GM21619 (cell line): ENCODE measurements at regions not wholly inside any gene's neighbourhood (a gene's known extent, or its start where the extent isn't known, plus 50 kb on each side); places are given as distances from the start of the nearest gene placed in this dataset.
"Not testable (repeated sequence)": the region's sequence is repeated elsewhere in the genome, so short reads cannot be mapped to it uniquely, and the experiment has no call there.

Source experiments
- ATAC-seq: cut with Tn5 transposase; IDR thresholded peaks from one replicate; pipeline ENCODE4 v1.9.1; 2021; ENCODE audit not compliant: unreplicated experiment

GRCh38 chr3:43236008-43236407, 50.3 kb upstream of the SNRK start:
- no peak for ATAC-seq

GRCh38 chr3:43233062-43233461, 53.3 kb upstream of the SNRK start:
- no peak for ATAC-seq

- no peak for ATAC-seq
Observed at GRCh38 chr3:43231276-43232000, 54.9 kb upstream of the SNRK start.

GRCh38 chr3:43229865-43230264, 56.5 kb upstream of the SNRK start:
- not testable (repeated sequence) for ATAC-seq

- ATAC-seq, result not testable (repeated sequence)
Observed at GRCh38 chr3:43227685-43228084, 58.7 kb upstream of the SNRK start.

- no peak for ATAC-seq
Observed at GRCh38 chr3:43224405-43225073, 61.8 kb upstream of the SNRK start.

- no peak for ATAC-seq
Observed at GRCh38 chr3:43223670-43224364, 62.5 kb upstream of the SNRK start.

- no peak for ATAC-seq
Observed at GRCh38 chr3:43222590-43222989, 63.8 kb upstream of the SNRK start.

GRCh38 chr3:43221076-43221475, 65.3 kb upstream of the SNRK start:
- ATAC-seq, result no peak

- no peak for ATAC-seq
Observed at GRCh38 chr3:43219616-43220015, 66.7 kb upstream of the SNRK start.

- no peak for ATAC-seq
Observed at GRCh38 chr3:43218921-43219320, 67.4 kb upstream of the SNRK start.

- no peak for ATAC-seq
Observed at GRCh38 chr3:43218156-43218555, 68.2 kb upstream of the SNRK start.

GRCh38 chr3:43217633-43218032, 68.7 kb upstream of the SNRK start:
- no peak for ATAC-seq

- no peak for ATAC-seq
Observed at GRCh38 chr3:43217206-43217605, 69.1 kb upstream of the SNRK start.

- ATAC-seq, result no peak
Observed at GRCh38 chr3:43215663-43216275, 70.6 kb upstream of the SNRK start.

- ATAC-seq, result no peak
Observed at GRCh38 chr3:43215138-43215537, 71.2 kb upstream of the SNRK start.

GRCh38 chr3:43214616-43215015, 71.7 kb upstream of the SNRK start:
- ATAC-seq, result no peak

- peak; percentile 70 for ATAC-seq
Observed at GRCh38 chr3:43213631-43214030, 72.7 kb upstream of the SNRK start.

- peak; percentile 36 for ATAC-seq
Observed at GRCh38 chr3:43212914-43213611, 73.3 kb upstream of the SNRK start.

GRCh38 chr3:43211681-43212080, 74.7 kb upstream of the SNRK start:
- ATAC-seq, result no peak
